SU-DHL-6 (cell line): ENCODE measurements at regions not wholly inside any gene's neighbourhood (a gene's known extent, or its start where the extent isn't known, plus 50 kb on each side); places are given as distances from the start of the nearest gene placed in this dataset.

Experiments
- H2AFZ ChIP-seq: fragments of 200-600 bp; sonication (generic); 2 replicates; pipeline ENCODE4 v1.6.1; 2014; ENCODE audit warnings: low read depth, mild to moderate bottlenecking, moderate library complexity, mixed read lengths, antibody characterized with exemption, low read length; ENCODE audit not compliant: severe bottlenecking
- H3F3A ChIP-seq: fragments of 200-600 bp; shearing (Covaris generic); 2 replicates; pipeline ENCODE4 v1.6.0; 2016; ENCODE audit warnings: antibody characterized with exemption, mild to moderate bottlenecking; ENCODE audit not compliant: insufficient read depth
- H3K27ac ChIP-seq: fragments of 200-600 bp; sonication (generic); 2 replicates; pipeline ENCODE4 v1.5.1; 2016; ENCODE audit warnings: low read depth, mild to moderate bottlenecking, low read length, moderate library complexity, mixed read lengths
- H3K27me3 ChIP-seq: fragments of 200-600 bp; sonication (generic), shearing (Covaris generic); 2 replicates; pipeline ENCODE4 v1.6.0; 2014; ENCODE audit warnings: mild to moderate bottlenecking, low read length
- H3K36me3 ChIP-seq: fragments of 200-600 bp; sonication (generic); 2 replicates; pipeline ENCODE4 v1.6.1; 2014; ENCODE audit warnings: mild to moderate bottlenecking, low read length, mixed read lengths
- H3K4me2 ChIP-seq: fragments of 300-600, 200-600 bp; shearing (Covaris generic), sonication (generic); 2 replicates; pipeline ENCODE4 v1.6.0; 2014; ENCODE audit warnings: low read length, low read depth, mild to moderate bottlenecking; ENCODE audit not compliant: poor library complexity, severe bottlenecking
- H3K4me3 ChIP-seq: fragments of 200-600 bp; sonication (generic); 2 replicates; pipeline ENCODE4 v1.5.1; 2014; ENCODE audit warnings: antibody characterized with exemption, low read length, mild to moderate bottlenecking, mixed read lengths; ENCODE audit not compliant: insufficient read depth, poor library complexity, severe bottlenecking
- H3K79me2 ChIP-seq: fragments of 200-600 bp; sonication (generic); 2 replicates; pipeline ENCODE4 v1.6.1; 2014; ENCODE audit warnings: mild to moderate bottlenecking, low read length, moderate library complexity; ENCODE audit not compliant: insufficient read depth
- H3K9ac ChIP-seq: fragments of 200-600 bp; sonication (generic); 2 replicates; pipeline ENCODE4 v1.7.0; 2014; ENCODE audit warnings: mild to moderate bottlenecking, low read length
- H3K9me2 ChIP-seq: fragments of 200-600 bp; sonication (generic); replicated peaks from 2 replicates; pipeline ENCODE4 v1.6.1; 2014; ENCODE audit warnings: low read length; ENCODE audit not compliant: insufficient read depth
- H3K9me3 ChIP-seq: fragments of 200-600 bp; sonication (generic); 2 replicates; pipeline ENCODE4 v1.6.1; 2014; ENCODE audit warnings: low read length, mixed read lengths; ENCODE audit not compliant: insufficient read depth
- H4K20me1 ChIP-seq: fragments of 200-600 bp; sonication (generic); 2 replicates; pipeline ENCODE4 v1.6.1; 2014; ENCODE audit warnings: low read depth, mild to moderate bottlenecking, antibody characterized with exemption, low read length, moderate library complexity, mixed read lengths
- CTCF ChIP-seq: fragments of 200-600 bp; sonication (generic); IDR thresholded peaks from one replicate; pipeline ENCODE4 v1.5.1; 2017; ENCODE audit warnings: antibody characterized with exemption, mild to moderate bottlenecking, low read length, moderate library complexity; ENCODE audit not compliant: insufficient read depth, poor library complexity, severe bottlenecking
- EZH2phosphoT487 ChIP-seq: fragments of 200-600 bp; sonication (generic), shearing (Covaris generic); conservative IDR thresholded peaks from 2 replicates; pipeline ENCODE4 v1.6.1; 2018; ENCODE audit warnings: mild to moderate bottlenecking, antibody characterized with exemption, low read length, moderate library complexity, mixed read lengths

- Histone ChIP-seq H3K4me3 (no peak overlapping the region), H3K79me2 (no peaks in the 10 kb centered on the region), H2AFZ (no peak overlapping the region), H3K27me3 (no peaks in the 10 kb centered on the region), H3K9me2 (no peaks in the 10 kb centered on the region), H3F3A (no peaks in the 10 kb centered on the region), H3K4me2 (no peak overlapping the region), H3K27ac (no peak overlapping the region), H3K9me3 (no peaks in the 10 kb centered on the region), H4K20me1 (no peaks in the 10 kb centered on the region), H3K9ac (no peak overlapping the region), H3K36me3 (no peaks in the 10 kb centered on the region)
- TF ChIP-seq EZH2phosphoT487 (no peak), CTCF (no peak)
Observed at GRCh38 chr16:48047720-48048119, 108.1 kb downstream of the ABCC12 start.

- no peaks in the 10 kb centered on the region for H3K36me3 ChIP-seq
- H3K9me2 ChIP-seq: no peaks in the 10 kb centered on the region
- no peaks in the 10 kb centered on the region for H4K20me1 ChIP-seq
- no peaks in the 10 kb centered on the region for H3K9me3 ChIP-seq
- H2AFZ ChIP-seq: no peak overlapping the region
- no peak overlapping the region for H3K9ac ChIP-seq
- no peaks in the 10 kb centered on the region for H3F3A ChIP-seq
- no peak for TF ChIP-seq EZH2phosphoT487
- TF ChIP-seq CTCF: no peak
- no peaks in the 10 kb centered on the region for H3K79me2 ChIP-seq
- H3K27me3 ChIP-seq: no peaks in the 10 kb centered on the region
- H3K27ac ChIP-seq: no peak overlapping the region
- no peak overlapping the region for H3K4me3 ChIP-seq
- H3K4me2 ChIP-seq: no peak overlapping the region
Observed at GRCh38 chr16:48047241-48047640, 108.6 kb downstream of the ABCC12 start.

GRCh38 chr16:48044117-48044516, 111.7 kb downstream of the ABCC12 start:
- H3K9ac ChIP-seq: no peak overlapping the region
- H3K27me3 ChIP-seq: no peaks in the 10 kb centered on the region
- H3K9me3 ChIP-seq: no peaks in the 10 kb centered on the region
- TF ChIP-seq CTCF (no peak), EZH2phosphoT487 (no peak)
- H3K36me3 ChIP-seq: no peaks in the 10 kb centered on the region
- H3K9me2 ChIP-seq: no peaks in the 10 kb centered on the region
- H3K27ac ChIP-seq: no peak overlapping the region
- H3K4me3 ChIP-seq: no peak overlapping the region
- no peak overlapping the region for H3K4me2 ChIP-seq
- H3K79me2 ChIP-seq: no peaks in the 10 kb centered on the region
- no peaks in the 10 kb centered on the region for H4K20me1 ChIP-seq
- no peak overlapping the region for H2AFZ ChIP-seq
- H3F3A ChIP-seq: no peaks in the 10 kb centered on the region

- no peak overlapping the region for H3K4me2 ChIP-seq
- no peaks in the 10 kb centered on the region for H3K9me3 ChIP-seq
- no peak overlapping the region for H2AFZ ChIP-seq
- H3K36me3 ChIP-seq: no peaks in the 10 kb centered on the region
- H3K4me3 ChIP-seq: no peak overlapping the region
- no peak overlapping the region for H3K27ac ChIP-seq
- no peaks in the 10 kb centered on the region for H3K9me2 ChIP-seq
- no peaks in the 10 kb centered on the region for H3F3A ChIP-seq
- H4K20me1 ChIP-seq: no peaks in the 10 kb centered on the region
- no peaks in the 10 kb centered on the region for H3K79me2 ChIP-seq
- H3K9ac ChIP-seq: no peak overlapping the region
- no peaks in the 10 kb centered on the region for H3K27me3 ChIP-seq
- no peak for TF ChIP-seq EZH2phosphoT487
- TF ChIP-seq CTCF: peak; percentile 16
Observed at GRCh38 chr16:48041981-48042421, 113.8 kb downstream of the ABCC12 start.
